ENCODE measurements at regions not wholly inside any gene's neighbourhood (a gene's known extent, or its start where the extent isn't known, plus 50 kb on each side); places are given as distances from the start of the nearest gene placed in this dataset.
"Not testable (repeated sequence)": the region's sequence is repeated elsewhere in the genome, so short reads cannot be mapped to it uniquely, and the experiment has no call there.

DNA sequence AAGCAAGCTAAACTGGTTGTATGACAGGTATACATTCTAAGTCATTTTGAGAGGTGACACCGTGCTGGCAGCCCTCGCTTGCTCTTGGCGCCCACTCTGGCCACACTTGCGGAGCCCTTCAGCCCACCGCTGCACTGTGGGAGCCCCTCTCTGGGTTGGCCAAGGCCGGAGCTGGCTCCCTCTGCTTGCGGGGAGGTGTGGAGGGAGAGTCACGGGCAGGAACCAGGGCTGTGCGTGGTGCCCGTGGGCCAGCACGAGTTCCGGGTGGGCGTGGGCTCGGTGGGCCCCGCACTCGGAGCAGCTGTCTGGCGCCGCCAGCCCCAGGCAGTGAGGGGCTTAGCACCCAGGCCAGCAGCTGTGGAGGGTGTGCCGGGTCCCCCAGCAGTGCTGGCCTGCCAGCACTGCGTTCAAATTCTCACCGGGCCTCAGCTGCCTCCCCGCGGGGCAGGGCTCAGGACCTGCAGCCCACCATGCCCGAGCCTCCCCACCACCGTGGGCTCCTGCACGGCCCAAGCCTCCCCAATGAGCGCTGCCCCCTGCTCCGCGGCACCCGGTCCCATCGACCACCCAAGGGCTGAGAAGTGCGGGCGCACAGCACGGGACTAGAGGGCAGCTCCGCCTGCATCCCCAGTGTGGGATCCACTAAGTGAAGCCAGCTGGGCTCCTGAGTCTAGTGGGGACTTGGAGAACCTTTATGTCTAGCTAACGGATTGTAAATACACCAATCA, 269.0 kb upstream of the MKLN1 start:
- H3K4me1 ChIP-seq (ENCODE audit: control insufficient read depth in 1 of 2, insufficient read depth in 2 of 2, low read length in 2 of 2); intact Hi-C loops (cut with micrococcal nuclease); POLR2A ChIA-PET; ATAC-seq; H3K27ac ChIP-seq (ENCODE audit: low read depth, low read length); BruUV-seq (replicated peaks); H3K9me2 ChIP-seq (ENCODE audit: insufficient read depth); CTCF ChIA-PET; H3K27me3 ChIP-seq (ENCODE audit: insufficient read depth, low read length); H4K20me1 ChIP-seq (ENCODE audit: insufficient read depth); H3K9me3 ChIP-seq (ENCODE audit: control insufficient read depth in 1 of 2, insufficient read depth in 1 of 2, low read depth in 1 of 2, low read length in 2 of 2); H2AFZ ChIP-seq (ENCODE audit: low read depth, low read length, poor library complexity, severe bottlenecking); H3K9ac ChIP-seq (ENCODE audit: low read length); H3K4me2 ChIP-seq (ENCODE audit: low read length); DNase-seq (ENCODE audit: low read depth, low spot score); H3K4me3 ChIP-seq (replicated peaks in 1 of 2; ENCODE audit: low read depth in 1 of 2, low read length in 2 of 2); RAD21 ChIA-PET (ENCODE audit: low non-redundant PET in 1 of 2, low total read pairs in 2 of 2, uncharacterized antibody in 2 of 2, unreplicated experiment in 2 of 2); H3K36me3 ChIP-seq (ENCODE audit: control insufficient read depth in 1 of 2, insufficient read depth in 2 of 2, low read length in 2 of 2): not testable (repeated sequence)
- peaks cover 14% of the 10 kb centered on the region for H3K79me2 ChIP-seq (ENCODE audit: insufficient read depth, low read length)

DNA sequence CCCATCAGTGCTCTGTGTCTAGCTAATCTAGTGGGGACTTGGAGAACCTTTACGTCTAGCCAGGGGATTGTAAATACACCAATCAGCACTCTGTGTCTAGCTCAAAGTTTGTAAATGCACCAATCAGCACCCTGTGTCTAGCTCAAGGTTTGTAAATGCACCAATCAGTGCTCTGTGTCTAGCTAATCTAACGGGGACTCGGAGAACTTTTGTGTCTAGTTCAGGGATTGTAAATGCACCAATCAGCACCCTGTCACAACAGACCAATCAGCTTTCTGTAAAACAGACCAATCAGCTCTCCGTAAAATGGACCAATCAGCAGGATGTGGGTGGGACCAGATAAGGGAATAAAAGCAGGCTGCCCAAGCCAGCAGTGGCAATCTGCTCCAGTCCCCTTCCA, 268.3 kb upstream of the MKLN1 start:
- ATAC-seq; H3K9me3 ChIP-seq (ENCODE audit: control insufficient read depth in 1 of 2, insufficient read depth in 1 of 2, low read depth in 1 of 2, low read length in 2 of 2); H3K27me3 ChIP-seq (ENCODE audit: insufficient read depth, low read length); H3K27ac ChIP-seq (ENCODE audit: low read depth, low read length); H3K4me3 ChIP-seq (replicated peaks in 1 of 2; ENCODE audit: low read depth in 1 of 2, low read length in 2 of 2); H3K4me1 ChIP-seq (ENCODE audit: control insufficient read depth in 1 of 2, insufficient read depth in 2 of 2, low read length in 2 of 2); DNase-seq (ENCODE audit: low read depth, low spot score); POLR2A ChIA-PET; RAD21 ChIA-PET (ENCODE audit: low non-redundant PET in 1 of 2, low total read pairs in 2 of 2, uncharacterized antibody in 2 of 2, unreplicated experiment in 2 of 2); H3K9ac ChIP-seq (ENCODE audit: low read length); CTCF ChIA-PET; H3K36me3 ChIP-seq (ENCODE audit: control insufficient read depth in 1 of 2, insufficient read depth in 2 of 2, low read length in 2 of 2); H2AFZ ChIP-seq (ENCODE audit: low read depth, low read length, poor library complexity, severe bottlenecking); H3K4me2 ChIP-seq (ENCODE audit: low read length); H3K9me2 ChIP-seq (ENCODE audit: insufficient read depth); H4K20me1 ChIP-seq (ENCODE audit: insufficient read depth); BruUV-seq (replicated peaks); intact Hi-C loops (cut with micrococcal nuclease): not testable (repeated sequence)
- H3K79me2 ChIP-seq (ENCODE audit: insufficient read depth, low read length), result peaks cover 16% of the 10 kb centered on the region

DNA sequence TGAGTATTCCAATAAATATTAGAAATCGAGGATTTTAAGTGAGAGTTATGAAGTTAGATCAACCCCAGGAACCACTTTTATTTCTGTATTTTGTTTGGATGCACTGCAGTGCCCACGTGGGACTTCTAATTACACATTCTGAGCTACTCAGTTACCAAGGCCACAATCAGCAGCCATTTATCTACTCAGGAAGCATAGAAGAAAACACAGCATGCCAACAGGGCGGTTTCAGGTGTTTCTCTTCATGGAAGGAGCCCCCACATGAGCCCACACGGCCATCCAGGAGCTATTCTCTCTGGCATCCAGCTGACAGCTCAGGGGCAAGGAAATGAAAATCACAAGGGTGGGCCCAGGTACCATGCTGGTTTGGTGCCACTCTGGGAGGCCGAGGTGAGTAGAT, 266.5 kb upstream of the MKLN1 start:
- Histone ChIP-seq H3K27ac (ENCODE audit: low read depth, low read length) (no peak overlapping the region), H3K4me2 (ENCODE audit: low read length) (no peak overlapping the region), H3K9ac (ENCODE audit: low read length) (no peak overlapping the region), H3K36me3 (ENCODE audit: control insufficient read depth in 1 of 2, insufficient read depth in 2 of 2, low read length in 2 of 2) (no peaks in the 10 kb centered on the region; a peak in 1 of 4 replicates), H4K20me1 (ENCODE audit: insufficient read depth) (no peaks in the 10 kb centered on the region), H3K9me2 (ENCODE audit: insufficient read depth) (no peaks in the 10 kb centered on the region), H3K9me3 (ENCODE audit: control insufficient read depth in 1 of 2, insufficient read depth in 1 of 2, low read depth in 1 of 2, low read length in 2 of 2) (no peaks in the 10 kb centered on the region), H3K4me3 (replicated peaks in 1 of 2; ENCODE audit: low read depth in 1 of 2, low read length in 2 of 2) (no peak overlapping the region), H3K4me1 (ENCODE audit: control insufficient read depth in 1 of 2, insufficient read depth in 2 of 2, low read length in 2 of 2) (no peaks in the 10 kb centered on the region), H2AFZ (ENCODE audit: low read depth, low read length, poor library complexity, severe bottlenecking) (no peak overlapping the region), H3K79me2 (ENCODE audit: insufficient read depth, low read length) (peaks cover 20% of the 10 kb centered on the region), H3K27me3 (ENCODE audit: insufficient read depth, low read length) (no peaks in the 10 kb centered on the region)
- DNase-seq (ENCODE audit: low read depth, low spot score) (no peak), ATAC-seq (no peak)
- RAD21 ChIA-PET (ENCODE audit: low non-redundant PET in 1 of 2, low total read pairs in 2 of 2, uncharacterized antibody in 2 of 2, unreplicated experiment in 2 of 2), result interaction anchor here in 1 of 2 experiments (0.6 kb wide), 1 partner anchor 244 kb away, joined by 3 read pairs; no protein-coding TSS in a partner anchor
- CTCF ChIA-PET, result no interaction called here
- intact Hi-C loops (cut with micrococcal nuclease), result no loop called here
- POLR2A ChIA-PET, result no interaction called here
- TF ChIP-seq EZH2phosphoT487 (IDR thresholded peaks at IDR 0.05; ENCODE audit: borderline replicate concordance), result no peak
- no peak for TF ChIP-seq POLR2AphosphoS5 (IDR thresholded peaks at IDR 0.05; ENCODE audit: low read depth, low read length)
- TF ChIP-seq CBX3 (IDR thresholded peaks at IDR 0.05; ENCODE audit: low read depth), result no peak
- TF ChIP-seq FOSL1 (IDR thresholded peaks at IDR 0.05; ENCODE audit: low read depth), result no peak
- TF ChIP-seq ZFX (IDR thresholded peaks at IDR 0.05), result no peak
- no TSS peak for BruUV-seq (replicated peaks)
